GM23338 (cell line): ENCODE measurements at regions not wholly inside any gene's neighbourhood (a gene's known extent, or its start where the extent isn't known, plus 50 kb on each side); places are given as distances from the start of the nearest gene placed in this dataset.
A peak's percentile ranks its signal among the peaks of the same experiment; 100 is the strongest.

Source experiments
- ATAC-seq: fragments of 200-7000 bp; cut with Tn5 transposase; 3 replicates; pipeline ENCODE4 v1.9.1; 2020
- DNase-seq: peaks from one replicate; pipeline ENCODE4 v3.0.0-alpha.2; 2015; ENCODE audit warnings: low spot score
- H2AFZ ChIP-seq: fragments of 200-600 bp; sonication (generic); 2 replicates; pipeline ENCODE4 v1.8.0; 2016; ENCODE audit warnings: antibody characterized with exemption, mild to moderate bottlenecking, moderate library complexity
- H3F3A ChIP-seq: fragments of 200-600 bp; sonication (generic); replicated peaks from 2 replicates; pipeline ENCODE4 v1.8.0; 2017; ENCODE audit warnings: antibody characterized with exemption, mixed run types, low read depth
- H3K27ac ChIP-seq: fragments of 200-600 bp; sonication (generic); 2 replicates; pipeline ENCODE4 v1.6.1; 2016; ENCODE audit warnings: low read depth
- H3K27me3 ChIP-seq: fragments of 200-600 bp; sonication (generic); 2 replicates; pipeline ENCODE4 v1.8.0; 2016; ENCODE audit warnings: mild to moderate bottlenecking, mixed run types, moderate library complexity; ENCODE audit not compliant: insufficient read depth
- H3K36me3 ChIP-seq: fragments of 200-600 bp; sonication (generic); 2 replicates; pipeline ENCODE4 v1.8.0; 2016; ENCODE audit warnings: mild to moderate bottlenecking; ENCODE audit not compliant: insufficient read depth
- H3K4me1 ChIP-seq: fragments of 200-600 bp; sonication (generic); 2 replicates; pipeline ENCODE4 v1.8.0; 2016; ENCODE audit warnings: mild to moderate bottlenecking, moderate library complexity; ENCODE audit not compliant: insufficient read depth
- H3K4me2 ChIP-seq: fragments of 200-600 bp; sonication (generic); 2 replicates; pipeline ENCODE4 v1.7.1; 2017; ENCODE audit warnings: mixed run types
- H3K4me3 ChIP-seq: fragments of 200-600 bp; sonication (generic); 2 replicates; pipeline ENCODE4 v1.6.1; 2016; ENCODE audit warnings: mixed run types
- H3K79me2 ChIP-seq: fragments of 200-600 bp; sonication (generic); replicated peaks from 2 replicates; pipeline ENCODE4 v1.8.0; 2017; ENCODE audit warnings: mild to moderate bottlenecking; ENCODE audit not compliant: insufficient read depth
- H3K9me2 ChIP-seq: fragments of 200-600 bp; sonication (generic); 2 replicates; pipeline ENCODE4 v1.8.0; 2017; ENCODE audit not compliant: insufficient read depth
- H4K20me1 ChIP-seq: fragments of 200-600 bp; sonication (generic); replicated peaks from 2 replicates; pipeline ENCODE4 v1.8.0; 2017; ENCODE audit warnings: mild to moderate bottlenecking; ENCODE audit not compliant: insufficient read depth
- H3K27ac Mint-ChIP-seq: 2 replicates; pipeline ENCODE4 v1.8.0; 2020; ENCODE audit warnings: inconsistent platforms, mild to moderate bottlenecking, moderate library complexity, mixed read lengths
- H3K27me3 Mint-ChIP-seq: 3 replicates; pipeline ENCODE4 v1.8.0; 2022; ENCODE audit warnings: low read depth, mild to moderate bottlenecking, moderate library complexity, mixed read lengths, inconsistent platforms; ENCODE audit not compliant: insufficient read depth, poor library complexity
- H3K36me3 Mint-ChIP-seq: 3 replicates; pipeline ENCODE4 v1.8.0; 2021; ENCODE audit warnings: low read depth, mild to moderate bottlenecking, inconsistent platforms, moderate library complexity, mixed read lengths
- H3K4me1 Mint-ChIP-seq: 3 replicates; pipeline ENCODE4 v1.8.0; 2020; ENCODE audit warnings: mild to moderate bottlenecking, inconsistent platforms, mixed read lengths
- H3K4me3 Mint-ChIP-seq: 3 replicates; pipeline ENCODE4 v1.8.0; 2021; ENCODE audit warnings: moderate library complexity, mild to moderate bottlenecking, inconsistent platforms, mixed read lengths
- H3K9me3 Mint-ChIP-seq: 3 replicates; pipeline ENCODE4 v1.8.0; 2020; ENCODE audit warnings: moderate library complexity, mild to moderate bottlenecking, inconsistent platforms, mixed read lengths
- EZH2phosphoT487 ChIP-seq: fragments of 200-600 bp; sonication (generic); IDR thresholded peaks from one replicate; pipeline ENCODE4 v1.8.1; 2018; ENCODE audit warnings: antibody characterized with exemption; ENCODE audit not compliant: unreplicated experiment
- ZNF114 ChIP-seq: fragments of 250-450 bp; sonication (Bioruptor Pico); IDR thresholded peaks from 2 replicates; pipeline ENCODE4 v1.5.0; 2020; ENCODE audit warnings: mild to moderate bottlenecking, moderate library complexity
- ZNF331 ChIP-seq: fragments of 250-450 bp; sonication (Bioruptor Pico); IDR thresholded peaks from 2 replicates; pipeline ENCODE4 v1.5.0; 2020; ENCODE audit warnings: low read depth, mild to moderate bottlenecking, moderate library complexity
- TF ChIP-seq, protein P1 (sequence below), 2 experiments: fragments of 200-600 bp in 1 of 2; sonication (generic) in 1 of 2; conservative IDR thresholded peaks; 2 replicates each; pipeline versions ENCODE4 v1.5.1 to v1.6.1; 2016 to 2017; ENCODE audit warnings: antibody characterized with exemption in 2 of 2, low read depth in 2 of 2, mild to moderate bottlenecking in 2 of 2, moderate library complexity in 1 of 2
- TF ChIP-seq, protein P2 (sequence below): fragments of 250-450 bp; sonication (Bioruptor Pico); IDR thresholded peaks from 2 replicates; pipeline ENCODE4 v1.5.0; 2020; ENCODE audit warnings: mild to moderate bottlenecking, moderate library complexity

DNA sequence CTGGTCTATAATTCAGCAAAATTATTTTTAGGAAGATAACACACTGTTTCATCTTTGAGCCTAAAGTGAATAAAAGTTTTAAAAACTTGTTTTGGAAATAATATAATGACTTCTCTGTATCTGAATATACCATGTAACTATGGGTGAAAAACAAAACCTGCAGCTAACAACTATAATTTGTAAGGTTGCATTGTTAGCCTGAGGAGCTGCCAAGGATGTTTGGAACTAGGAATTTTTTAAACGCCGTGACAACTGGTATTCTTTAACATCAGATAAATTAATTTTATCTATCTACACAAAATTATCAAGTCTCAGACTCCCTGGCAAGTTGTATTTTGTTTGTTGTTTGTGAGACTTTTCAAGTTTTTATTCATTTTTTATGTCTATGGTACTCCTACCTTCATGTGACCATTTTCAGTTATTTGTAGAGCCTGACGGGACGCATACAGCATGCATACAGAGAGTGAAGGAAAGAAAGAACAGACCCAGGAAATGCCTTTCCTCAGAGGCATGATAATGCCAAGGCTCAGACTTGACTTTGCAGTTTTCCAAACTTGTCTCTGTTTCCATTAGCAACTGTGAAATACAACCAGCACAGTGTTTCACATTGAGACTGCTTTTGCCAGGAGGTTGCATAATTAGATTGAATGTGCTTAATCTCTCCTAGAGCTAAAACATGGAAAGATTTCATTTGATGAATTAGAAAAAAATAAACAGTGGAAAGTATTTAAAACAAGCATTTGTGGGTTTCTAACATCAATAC, 60.8 kb upstream of the ARHGEF26 start:
- no peaks in the 10 kb centered on the region for H3K27me3 Mint-ChIP-seq
- DNase-seq (peak; percentile 59), ATAC-seq (peak; percentile 77)
- H3K4me1 Mint-ChIP-seq, result peaks cover 38% of the 10 kb centered on the region
- H3K36me3 Mint-ChIP-seq, result no peaks in the 10 kb centered on the region
- peaks cover 46% of the 10 kb centered on the region for H3K4me1 ChIP-seq
- H4K20me1 ChIP-seq, result no peaks in the 10 kb centered on the region
- no peak overlapping the region for H3K4me3 ChIP-seq
- peak overlapping the region; percentile 70; the same call in 1 of the 2 replicates for H3K27ac ChIP-seq
- peak overlapping the region; percentile 12 for H3K4me2 ChIP-seq
- H3F3A ChIP-seq, result no peaks in the 10 kb centered on the region
- no peaks in the 10 kb centered on the region for H3K9me3 Mint-ChIP-seq
- no peaks in the 10 kb centered on the region for H3K79me2 ChIP-seq
- H3K36me3 ChIP-seq, result no peaks in the 10 kb centered on the region
- H3K27ac Mint-ChIP-seq, result peak overlapping the region; percentile 84
- no peak overlapping the region for H2AFZ ChIP-seq
- H3K27me3 ChIP-seq, result no peaks in the 10 kb centered on the region
- H3K4me3 Mint-ChIP-seq, result no peak overlapping the region
- H3K9me2 ChIP-seq, result peaks cover 14% of the 10 kb centered on the region
- TF ChIP-seq, protein P1, sequence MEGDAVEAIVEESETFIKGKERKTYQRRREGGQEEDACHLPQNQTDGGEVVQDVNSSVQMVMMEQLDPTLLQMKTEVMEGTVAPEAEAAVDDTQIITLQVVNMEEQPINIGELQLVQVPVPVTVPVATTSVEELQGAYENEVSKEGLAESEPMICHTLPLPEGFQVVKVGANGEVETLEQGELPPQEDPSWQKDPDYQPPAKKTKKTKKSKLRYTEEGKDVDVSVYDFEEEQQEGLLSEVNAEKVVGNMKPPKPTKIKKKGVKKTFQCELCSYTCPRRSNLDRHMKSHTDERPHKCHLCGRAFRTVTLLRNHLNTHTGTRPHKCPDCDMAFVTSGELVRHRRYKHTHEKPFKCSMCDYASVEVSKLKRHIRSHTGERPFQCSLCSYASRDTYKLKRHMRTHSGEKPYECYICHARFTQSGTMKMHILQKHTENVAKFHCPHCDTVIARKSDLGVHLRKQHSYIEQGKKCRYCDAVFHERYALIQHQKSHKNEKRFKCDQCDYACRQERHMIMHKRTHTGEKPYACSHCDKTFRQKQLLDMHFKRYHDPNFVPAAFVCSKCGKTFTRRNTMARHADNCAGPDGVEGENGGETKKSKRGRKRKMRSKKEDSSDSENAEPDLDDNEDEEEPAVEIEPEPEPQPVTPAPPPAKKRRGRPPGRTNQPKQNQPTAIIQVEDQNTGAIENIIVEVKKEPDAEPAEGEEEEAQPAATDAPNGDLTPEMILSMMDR (conservative IDR thresholded peaks at IDR 0.05; ENCODE audit: low read depth in 2 of 2), result no peak
- TF ChIP-seq, protein P2, sequence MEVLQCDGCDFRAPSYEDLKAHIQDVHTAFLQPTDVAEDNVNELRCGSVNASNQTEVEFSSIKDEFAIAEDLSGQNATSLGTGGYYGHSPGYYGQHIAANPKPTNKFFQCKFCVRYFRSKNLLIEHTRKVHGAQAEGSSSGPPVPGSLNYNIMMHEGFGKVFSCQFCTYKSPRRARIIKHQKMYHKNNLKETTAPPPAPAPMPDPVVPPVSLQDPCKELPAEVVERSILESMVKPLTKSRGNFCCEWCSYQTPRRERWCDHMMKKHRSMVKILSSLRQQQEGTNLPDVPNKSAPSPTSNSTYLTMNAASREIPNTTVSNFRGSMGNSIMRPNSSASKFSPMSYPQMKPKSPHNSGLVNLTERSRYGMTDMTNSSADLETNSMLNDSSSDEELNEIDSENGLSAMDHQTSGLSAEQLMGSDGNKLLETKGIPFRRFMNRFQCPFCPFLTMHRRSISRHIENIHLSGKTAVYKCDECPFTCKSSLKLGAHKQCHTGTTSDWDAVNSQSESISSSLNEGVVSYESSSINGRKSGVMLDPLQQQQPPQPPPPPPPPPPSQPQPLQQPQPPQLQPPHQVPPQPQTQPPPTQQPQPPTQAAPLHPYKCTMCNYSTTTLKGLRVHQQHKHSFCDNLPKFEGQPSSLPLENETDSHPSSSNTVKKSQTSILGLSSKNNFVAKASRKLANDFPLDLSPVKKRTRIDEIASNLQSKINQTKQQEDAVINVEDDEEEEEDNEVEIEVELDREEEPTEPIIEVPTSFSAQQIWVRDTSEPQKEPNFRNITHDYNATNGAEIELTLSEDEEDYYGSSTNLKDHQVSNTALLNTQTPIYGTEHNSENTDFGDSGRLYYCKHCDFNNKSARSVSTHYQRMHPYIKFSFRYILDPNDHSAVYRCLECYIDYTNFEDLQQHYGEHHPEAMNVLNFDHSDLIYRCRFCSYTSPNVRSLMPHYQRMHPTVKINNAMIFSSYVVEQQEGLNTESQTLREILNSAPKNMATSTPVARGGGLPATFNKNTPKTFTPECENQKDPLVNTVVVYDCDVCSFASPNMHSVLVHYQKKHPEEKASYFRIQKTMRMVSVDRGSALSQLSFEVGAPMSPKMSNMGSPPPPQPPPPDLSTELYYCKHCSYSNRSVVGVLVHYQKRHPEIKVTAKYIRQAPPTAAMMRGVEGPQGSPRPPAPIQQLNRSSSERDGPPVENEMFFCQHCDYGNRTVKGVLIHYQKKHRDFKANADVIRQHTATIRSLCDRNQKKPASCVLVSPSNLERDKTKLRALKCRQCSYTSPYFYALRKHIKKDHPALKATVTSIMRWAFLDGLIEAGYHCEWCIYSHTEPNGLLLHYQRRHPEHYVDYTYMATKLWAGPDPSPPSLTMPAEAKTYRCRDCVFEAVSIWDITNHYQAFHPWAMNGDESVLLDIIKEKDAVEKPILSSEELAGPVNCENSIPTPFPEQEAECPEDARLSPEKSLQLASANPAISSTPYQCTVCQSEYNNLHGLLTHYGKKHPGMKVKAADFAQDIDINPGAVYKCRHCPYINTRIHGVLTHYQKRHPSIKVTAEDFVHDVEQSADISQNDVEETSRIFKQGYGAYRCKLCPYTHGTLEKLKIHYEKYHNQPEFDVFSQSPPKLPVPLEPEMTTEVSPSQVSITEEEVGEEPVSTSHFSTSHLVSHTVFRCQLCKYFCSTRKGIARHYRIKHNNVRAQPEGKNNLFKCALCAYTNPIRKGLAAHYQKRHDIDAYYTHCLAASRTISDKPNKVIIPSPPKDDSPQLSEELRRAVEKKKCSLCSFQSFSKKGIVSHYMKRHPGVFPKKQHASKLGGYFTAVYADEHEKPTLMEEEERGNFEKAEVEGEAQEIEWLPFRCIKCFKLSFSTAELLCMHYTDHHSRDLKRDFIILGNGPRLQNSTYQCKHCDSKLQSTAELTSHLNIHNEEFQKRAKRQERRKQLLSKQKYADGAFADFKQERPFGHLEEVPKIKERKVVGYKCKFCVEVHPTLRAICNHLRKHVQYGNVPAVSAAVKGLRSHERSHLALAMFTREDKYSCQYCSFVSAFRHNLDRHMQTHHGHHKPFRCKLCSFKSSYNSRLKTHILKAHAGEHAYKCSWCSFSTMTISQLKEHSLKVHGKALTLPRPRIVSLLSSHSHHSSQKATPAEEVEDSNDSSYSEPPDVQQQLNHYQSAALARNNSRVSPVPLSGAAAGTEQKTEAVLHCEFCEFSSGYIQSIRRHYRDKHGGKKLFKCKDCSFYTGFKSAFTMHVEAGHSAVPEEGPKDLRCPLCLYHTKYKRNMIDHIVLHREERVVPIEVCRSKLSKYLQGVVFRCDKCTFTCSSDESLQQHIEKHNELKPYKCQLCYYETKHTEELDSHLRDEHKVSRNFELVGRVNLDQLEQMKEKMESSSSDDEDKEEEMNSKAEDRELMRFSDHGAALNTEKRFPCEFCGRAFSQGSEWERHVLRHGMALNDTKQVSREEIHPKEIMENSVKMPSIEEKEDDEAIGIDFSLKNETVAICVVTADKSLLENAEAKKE (CRISPR knock-in tag), result no peak
- TF ChIP-seq ZNF331 (CRISPR knock-in tag) (no peak), ZNF114 (CRISPR knock-in tag) (no peak), EZH2phosphoT487 (no peak)
